HAP-1 (cell line): ENCODE measurements at regions not wholly inside any gene's neighbourhood (a gene's known extent, or its start where the extent isn't known, plus 50 kb on each side); places are given as distances from the start of the nearest gene placed in this dataset.

Experiments used
- DNase-seq, 2 experiments: peaks; one replicate each; pipeline ENCODE4 v3.0.0-alpha.2; 2016 to 2020; ENCODE audit warnings: low spot score in 2 of 2
- H3K27me3 ChIP-seq: fragments of 250-450 bp; sonication (Bioruptor Pico); 2 replicates; pipeline ENCODE4 v1.5.1; 2020; ENCODE audit warnings: low read depth, mild to moderate bottlenecking, moderate library complexity
- H3K36me3 ChIP-seq: fragments of 250-450 bp; sonication (Bioruptor Pico); replicated peaks from 2 replicates; pipeline ENCODE4 v1.5.1; 2020; ENCODE audit warnings: mild to moderate bottlenecking
- H3K4me1 ChIP-seq: fragments of 250-450 bp; sonication (Bioruptor Pico); 2 replicates; pipeline ENCODE4 v1.5.1; 2020; ENCODE audit warnings: mild to moderate bottlenecking
- H3K4me3 ChIP-seq: fragments of 250-450 bp; sonication (Bioruptor Pico); 2 replicates; pipeline ENCODE4 v1.5.1; 2020; ENCODE audit warnings: mild to moderate bottlenecking, moderate library complexity
- H3K9me3 ChIP-seq: fragments of 250-450 bp; sonication (Bioruptor Pico); 2 replicates; pipeline ENCODE4 v1.5.1; 2020; ENCODE audit warnings: mild to moderate bottlenecking, moderate library complexity
- in situ Hi-C: fragments of 300-500 bp; cut with MboI; formaldehyde crosslinking; loops from 3 replicates; pipeline ENCODE4 v1.14.3; 2020; ENCODE audit warnings: low sequenced_read_pairs, inconsistent platforms, mixed read lengths

DNA sequence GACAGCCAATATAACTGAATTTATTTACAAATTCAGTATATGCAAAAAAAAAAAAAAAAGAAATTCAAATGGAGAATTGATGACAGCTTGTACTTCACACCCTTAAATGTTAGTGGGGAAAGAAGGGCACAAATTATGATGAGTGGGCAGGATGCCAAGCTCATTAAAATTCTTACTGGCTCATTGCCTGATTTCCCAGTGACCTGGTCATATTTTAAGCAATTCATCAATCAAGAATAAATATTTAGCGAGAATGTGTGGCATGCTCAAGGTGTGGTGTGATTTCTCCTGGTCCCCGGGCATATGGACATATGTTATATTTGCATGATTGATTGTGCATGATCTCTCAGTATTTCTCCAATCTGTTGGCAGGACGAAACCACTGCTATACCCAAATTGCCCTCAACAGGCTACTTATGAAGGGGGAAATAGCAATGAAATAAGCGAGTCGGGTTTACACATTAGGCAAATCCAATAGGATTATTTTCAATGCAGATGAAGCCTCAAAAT lies 883.0 kb downstream of the LRRTM4 start:
- in situ Hi-C loops: no loop called here
- DNase-seq: no peak

DNA sequence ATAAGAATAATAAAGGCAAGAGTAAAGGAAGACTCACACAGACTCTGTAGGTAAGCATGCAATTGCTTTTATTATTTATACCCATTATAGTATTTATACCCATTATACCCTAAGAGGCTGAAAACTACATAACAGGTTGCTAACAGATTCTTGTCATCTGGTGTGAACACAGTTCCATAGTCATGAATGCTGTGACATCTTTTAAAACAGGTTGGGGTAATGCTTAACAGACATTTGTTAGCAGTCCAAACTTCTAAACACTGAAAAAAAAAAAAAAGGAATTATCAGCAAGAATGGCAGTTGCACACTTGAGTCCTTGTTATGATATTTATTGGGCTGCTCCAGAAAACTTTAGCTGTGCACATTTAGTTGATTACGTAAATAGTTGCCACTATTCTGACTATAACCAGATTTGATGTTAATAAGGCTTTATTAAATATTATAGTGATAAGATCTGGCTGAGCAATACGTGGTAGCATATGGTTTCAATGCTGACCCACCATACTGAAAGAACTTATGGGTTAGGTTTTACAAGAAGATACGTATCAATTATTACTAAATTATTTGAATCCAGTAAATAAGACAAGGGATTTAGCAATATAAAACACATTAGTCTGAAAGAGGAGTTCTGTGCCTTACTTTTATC lies 888.8 kb downstream of the LRRTM4 start:
- in situ Hi-C loops: no loop called here

More for the DNA sequence above, 883.0 kb downstream of the LRRTM4 start:
- Histone ChIP-seq H3K27me3 (no peaks in the 10 kb centered on the region), H3K4me3 (no peak overlapping the region), H3K36me3 (no peaks in the 10 kb centered on the region), H3K4me1 (no peaks in the 10 kb centered on the region), H3K9me3 (no peaks in the 10 kb centered on the region)

DNA sequence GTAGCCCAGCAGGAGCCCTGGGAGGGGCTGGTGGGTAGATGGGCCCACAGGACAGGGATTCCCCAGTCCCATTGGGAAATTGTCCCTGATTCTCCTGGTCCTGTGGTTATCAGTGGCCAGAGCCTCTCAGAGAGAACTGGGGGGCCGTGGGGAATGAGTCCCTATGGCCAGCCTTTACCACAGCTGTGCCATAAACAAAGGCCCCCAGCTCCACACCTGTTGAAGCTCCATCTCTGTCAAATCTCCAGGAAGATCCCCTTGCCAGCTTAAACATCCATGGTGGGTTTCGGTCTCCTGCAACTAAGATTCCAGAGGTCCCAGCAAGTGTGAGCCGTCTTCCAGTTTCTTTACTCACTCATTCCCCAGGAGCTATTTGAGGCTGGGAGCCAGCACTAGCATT lies 897.1 kb downstream of the LRRTM4 start:
- no peaks in the 10 kb centered on the region for H3K36me3 ChIP-seq
- peaks cover 3% of the 10 kb centered on the region; the same call in 1 of the 2 replicates for H3K9me3 ChIP-seq
- no peaks in the 10 kb centered on the region for H3K4me1 ChIP-seq
- in situ Hi-C loops: no loop called here
- H3K4me3 ChIP-seq: no peak overlapping the region
- no peaks in the 10 kb centered on the region for H3K27me3 ChIP-seq
- no peak for DNase-seq

More for the DNA sequence above, 888.8 kb downstream of the LRRTM4 start:
- no peak for DNase-seq
- Histone ChIP-seq H3K27me3 (no peaks in the 10 kb centered on the region), H3K4me1 (no peaks in the 10 kb centered on the region), H3K9me3 (no peaks in the 10 kb centered on the region), H3K36me3 (no peaks in the 10 kb centered on the region), H3K4me3 (no peak overlapping the region)

DNA sequence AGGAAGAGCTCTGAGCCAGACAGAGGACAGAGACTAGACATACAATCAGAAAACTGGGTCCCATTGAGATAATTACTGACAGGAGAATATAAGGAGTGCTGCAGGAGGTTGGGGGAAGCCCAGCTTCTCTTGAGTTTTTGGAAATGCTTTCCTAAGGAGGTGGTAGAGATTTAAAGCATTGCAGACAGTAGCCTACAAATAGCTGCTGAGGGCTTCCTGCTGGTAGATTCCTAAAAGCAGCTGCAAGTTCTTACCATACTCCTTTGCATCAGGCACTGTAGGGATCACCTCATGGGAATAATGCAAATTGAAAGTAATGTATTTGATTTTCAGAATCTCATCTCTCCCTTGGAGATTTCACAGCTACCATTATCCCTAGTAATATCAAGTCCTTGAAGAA lies 902.6 kb upstream of the GCFC2 start:
- DNase-seq: no peak
- Histone ChIP-seq H3K36me3 (no peaks in the 10 kb centered on the region), H3K9me3 (no peaks in the 10 kb centered on the region), H3K27me3 (no peaks in the 10 kb centered on the region), H3K4me1 (no peaks in the 10 kb centered on the region), H3K4me3 (no peak overlapping the region)
- in situ Hi-C loops: no loop called here

DNA sequence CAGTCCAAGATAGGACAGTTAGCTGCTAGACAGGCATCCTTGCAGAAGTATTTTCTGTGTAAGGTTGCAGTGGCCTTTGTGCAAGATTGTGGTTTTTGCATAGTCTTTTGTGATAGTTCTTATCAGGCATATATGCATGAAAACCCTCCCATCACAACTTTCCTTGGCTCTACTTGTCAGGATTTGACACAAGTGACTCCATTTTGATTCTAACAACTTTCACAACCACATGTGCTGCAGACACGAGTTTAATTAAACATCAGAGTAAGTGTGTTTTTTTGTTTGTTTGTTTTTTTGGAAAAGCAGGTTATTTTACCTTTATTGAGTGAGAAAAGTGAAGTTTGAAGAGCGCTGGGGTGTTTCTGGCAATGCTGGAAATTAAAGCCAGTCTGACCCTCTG lies 902.0 kb upstream of the GCFC2 start:
- H3K4me3 ChIP-seq: no peak overlapping the region
- no peaks in the 10 kb centered on the region for H3K27me3 ChIP-seq
- in situ Hi-C loops: no loop called here
- H3K36me3 ChIP-seq: no peaks in the 10 kb centered on the region
- no peak for DNase-seq
- H3K9me3 ChIP-seq: no peaks in the 10 kb centered on the region
- no peaks in the 10 kb centered on the region for H3K4me1 ChIP-seq

DNA sequence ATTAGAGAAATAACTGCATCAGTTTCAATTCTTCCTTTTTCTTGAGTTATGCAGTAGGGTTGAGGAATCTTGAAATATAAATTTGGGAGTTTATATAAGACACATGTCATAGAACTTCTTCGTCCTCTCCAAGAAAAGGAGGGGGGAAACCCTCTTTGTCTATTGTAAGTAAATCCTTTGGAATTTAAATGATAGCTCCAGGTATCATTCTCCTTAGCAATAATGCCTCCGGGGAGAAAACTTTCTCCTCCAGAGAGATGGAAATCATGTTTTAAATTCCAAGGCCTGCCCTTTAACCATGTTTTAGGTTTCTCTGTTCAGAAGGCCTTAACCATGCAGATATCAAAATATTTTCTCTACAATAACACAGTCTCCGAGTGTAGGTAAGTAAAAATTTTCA lies 899.7 kb upstream of the GCFC2 start:
- Histone ChIP-seq H3K36me3 (no peaks in the 10 kb centered on the region), H3K9me3 (no peaks in the 10 kb centered on the region), H3K4me3 (no peak overlapping the region), H3K4me1 (no peaks in the 10 kb centered on the region), H3K27me3 (no peaks in the 10 kb centered on the region)
- DNase-seq: no peak
- in situ Hi-C loops: no loop called here

DNA sequence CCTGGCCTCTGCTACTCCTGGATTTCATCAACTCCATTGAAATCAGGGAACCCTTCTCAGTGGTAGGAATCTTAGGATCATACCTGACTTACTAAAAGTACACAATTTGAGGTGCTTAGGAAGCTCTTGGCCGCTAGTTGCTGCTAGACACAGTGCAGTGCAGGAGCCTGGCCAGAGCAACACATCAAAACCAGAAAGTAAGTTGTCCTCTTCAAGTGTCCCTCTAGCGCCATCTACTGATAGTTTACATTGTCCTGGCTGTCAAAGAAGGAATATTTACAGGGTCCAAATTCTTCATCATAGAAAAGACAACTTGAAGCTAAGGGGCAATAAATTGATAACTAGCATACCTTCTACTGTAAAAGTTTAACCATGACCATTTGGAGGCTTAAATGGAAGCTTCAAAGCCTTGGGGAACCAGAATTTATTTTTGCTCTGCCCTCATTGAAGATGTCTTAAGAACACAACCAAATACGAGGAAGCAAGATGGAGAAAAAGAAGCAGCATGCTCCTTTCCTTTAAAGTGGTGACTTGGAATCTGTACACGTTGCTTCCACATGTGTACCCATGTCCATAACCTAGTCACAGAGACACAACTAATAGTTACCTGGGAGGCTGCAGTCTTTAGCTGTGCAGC lies 889.1 kb upstream of the GCFC2 start:
- H3K36me3 ChIP-seq: no peaks in the 10 kb centered on the region
- DNase-seq: peak; percentile 80 to 84
- in situ Hi-C loops: loop anchor here (25.0 kb wide), 1 partner anchor 863 kb away; no protein-coding TSS in a partner anchor
- no peak overlapping the region for H3K4me3 ChIP-seq
- no peaks in the 10 kb centered on the region for H3K27me3 ChIP-seq
- no peaks in the 10 kb centered on the region for H3K9me3 ChIP-seq
- no peaks in the 10 kb centered on the region for H3K4me1 ChIP-seq

DNA sequence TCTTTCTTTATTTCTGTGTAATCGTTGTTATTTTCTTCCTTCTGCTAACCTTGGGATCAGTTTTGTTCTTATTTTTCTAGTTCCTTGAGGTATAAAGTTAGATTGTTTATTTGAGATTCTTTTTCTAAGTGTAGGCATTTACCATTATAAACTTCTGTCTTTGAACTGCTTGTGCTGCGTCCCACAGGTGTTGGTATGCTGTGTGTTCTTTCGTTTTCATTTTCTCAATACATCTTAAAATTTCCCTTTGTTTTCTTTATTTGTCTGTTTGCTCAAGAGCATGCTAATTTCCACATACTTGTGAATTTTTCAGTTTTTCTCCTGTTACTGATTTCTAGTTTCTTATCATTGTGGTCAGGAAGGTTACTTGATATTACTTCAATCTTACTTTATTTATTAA lies 873.8 kb upstream of the GCFC2 start:
- in situ Hi-C loops: loop anchor here (25.0 kb wide), 1 partner anchor 847 kb away; no protein-coding TSS in a partner anchor

DNA sequence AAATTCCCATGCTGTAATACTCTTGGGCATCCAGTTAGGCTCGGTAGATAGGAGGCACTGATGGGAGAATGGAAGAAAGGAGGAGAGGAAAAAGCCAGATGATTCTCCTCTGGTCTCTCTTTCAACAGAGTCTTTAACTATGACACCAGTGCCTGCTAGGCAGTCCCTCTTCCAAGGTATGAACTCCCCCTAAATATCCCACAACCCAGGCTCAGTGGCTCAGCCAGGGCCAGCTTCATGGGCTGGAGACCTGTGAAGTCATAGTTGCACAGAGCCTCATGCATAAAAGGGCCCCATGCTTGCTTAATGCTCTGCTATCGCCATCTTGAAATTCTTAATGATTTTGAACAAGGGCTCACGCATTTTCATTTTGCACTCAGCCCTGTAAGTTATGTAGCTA lies 869.2 kb upstream of the GCFC2 start:
- no peaks in the 10 kb centered on the region for H3K36me3 ChIP-seq
- H3K4me1 ChIP-seq: no peaks in the 10 kb centered on the region
- DNase-seq: no peak
- H3K9me3 ChIP-seq: no peaks in the 10 kb centered on the region
- in situ Hi-C loops: loop anchor here (25.0 kb wide), 1 partner anchor 843 kb away; no protein-coding TSS in a partner anchor
- H3K27me3 ChIP-seq: no peaks in the 10 kb centered on the region; the same call in 1 of the 2 replicates
- no peak overlapping the region for H3K4me3 ChIP-seq

More for the DNA sequence above, 873.8 kb upstream of the GCFC2 start:
- no peaks in the 10 kb centered on the region for H3K36me3 ChIP-seq
- H3K9me3 ChIP-seq: no peaks in the 10 kb centered on the region
- no peak for DNase-seq
- H3K4me1 ChIP-seq: no peaks in the 10 kb centered on the region
- no peak overlapping the region for H3K4me3 ChIP-seq
- H3K27me3 ChIP-seq: no peaks in the 10 kb centered on the region; the same call in 1 of the 2 replicates

DNA sequence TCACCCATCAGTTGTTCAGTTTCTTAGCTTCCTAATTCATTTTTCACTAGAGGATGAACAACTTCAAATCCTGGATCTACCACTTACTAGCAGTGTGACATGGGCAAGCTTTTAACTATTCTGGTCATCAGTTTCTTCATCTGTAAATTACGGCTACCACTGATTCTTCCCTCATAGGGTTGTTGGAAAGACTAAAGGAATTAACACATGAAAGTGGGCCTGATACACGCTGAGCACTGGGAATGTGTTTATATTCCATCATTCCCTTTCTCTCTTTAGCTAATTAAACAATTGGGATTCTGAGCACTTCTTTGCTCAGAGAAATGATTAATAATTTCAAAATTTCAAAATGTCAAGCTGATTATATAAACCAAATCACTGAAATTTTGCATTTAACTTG lies 862.3 kb upstream of the GCFC2 start:
- H3K36me3 ChIP-seq: no peaks in the 10 kb centered on the region

DNA sequence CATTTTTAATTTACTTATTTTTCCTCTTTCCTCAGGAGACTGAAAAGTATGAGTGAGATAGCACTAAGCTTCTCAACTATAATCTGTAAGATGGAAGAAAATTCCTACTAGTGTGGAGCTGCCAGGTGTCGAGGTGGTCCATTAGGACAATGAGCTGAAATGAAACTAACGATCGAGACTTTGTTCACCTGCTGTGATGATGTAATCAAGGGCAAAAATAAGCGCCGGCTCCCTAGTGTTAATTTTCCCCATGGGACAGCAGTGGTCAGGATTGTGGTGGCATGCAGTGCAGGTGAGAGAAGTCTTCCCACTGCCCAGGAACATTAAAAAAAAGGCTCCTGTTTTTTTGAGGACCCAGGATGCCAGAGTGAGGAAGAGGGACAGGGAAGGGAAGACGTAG lies 859.1 kb upstream of the GCFC2 start:
- Histone ChIP-seq H3K36me3 (no peaks in the 10 kb centered on the region), H3K9me3 (no peaks in the 10 kb centered on the region), H3K4me3 (no peak overlapping the region), H3K4me1 (no peaks in the 10 kb centered on the region), H3K27me3 (no peaks in the 10 kb centered on the region)
- in situ Hi-C loops: no loop called here
- DNase-seq: no peak

More for the DNA sequence above, 862.3 kb upstream of the GCFC2 start:
- no peaks in the 10 kb centered on the region for H3K4me1 ChIP-seq
- H3K4me3 ChIP-seq: no peak overlapping the region
- H3K9me3 ChIP-seq: no peaks in the 10 kb centered on the region
- in situ Hi-C loops: no loop called here
- DNase-seq: no peak
- no peaks in the 10 kb centered on the region for H3K27me3 ChIP-seq

DNA sequence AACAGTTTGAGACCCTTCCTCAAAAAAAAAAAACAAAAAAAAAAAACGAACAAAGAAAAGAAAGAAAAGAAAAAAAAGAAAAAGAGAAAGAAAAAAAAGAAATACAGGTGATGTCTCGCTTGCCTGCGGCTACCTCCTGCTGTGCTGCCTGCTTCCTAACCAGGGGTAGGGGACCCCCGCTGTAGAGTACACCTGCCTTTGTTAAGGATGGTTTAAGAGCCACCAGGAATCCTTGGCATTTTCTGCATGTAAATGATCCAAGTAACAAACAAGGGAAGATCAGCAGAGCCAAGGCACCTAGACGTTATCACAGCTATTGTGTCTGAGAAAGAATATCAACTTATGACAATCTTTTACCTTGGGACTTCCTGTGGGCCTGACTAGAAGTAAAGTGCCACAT lies 856.8 kb upstream of the GCFC2 start:
- no peaks in the 10 kb centered on the region for H3K36me3 ChIP-seq
- no peak overlapping the region for H3K4me3 ChIP-seq
- H3K9me3 ChIP-seq: no peaks in the 10 kb centered on the region
- H3K27me3 ChIP-seq: no peaks in the 10 kb centered on the region
- DNase-seq: no peak
- no peaks in the 10 kb centered on the region for H3K4me1 ChIP-seq
- in situ Hi-C loops: no loop called here

DNA sequence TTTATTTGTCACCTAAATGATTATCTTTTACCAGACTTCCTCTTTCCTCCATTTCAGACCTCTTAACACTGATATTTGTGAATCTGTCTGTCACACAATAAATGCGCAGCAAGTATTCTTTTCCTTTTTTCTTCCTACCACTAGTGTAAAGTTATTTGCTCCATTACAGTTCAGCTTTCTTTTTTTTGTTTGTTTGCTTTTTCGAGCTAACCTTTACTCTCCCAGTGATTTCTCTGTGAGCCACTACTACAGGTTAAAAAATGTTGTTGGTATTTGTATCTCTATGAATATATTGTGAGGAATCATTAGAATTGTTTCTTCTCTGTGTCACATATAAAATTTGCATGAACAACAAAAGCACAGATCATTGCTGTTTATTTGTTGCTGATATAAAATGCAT lies 854.0 kb upstream of the GCFC2 start:
- in situ Hi-C loops: no loop called here
- Histone ChIP-seq H3K9me3 (no peaks in the 10 kb centered on the region), H3K4me3 (no peak overlapping the region), H3K27me3 (no peaks in the 10 kb centered on the region), H3K36me3 (no peaks in the 10 kb centered on the region), H3K4me1 (no peaks in the 10 kb centered on the region)
- DNase-seq: no peak

DNA sequence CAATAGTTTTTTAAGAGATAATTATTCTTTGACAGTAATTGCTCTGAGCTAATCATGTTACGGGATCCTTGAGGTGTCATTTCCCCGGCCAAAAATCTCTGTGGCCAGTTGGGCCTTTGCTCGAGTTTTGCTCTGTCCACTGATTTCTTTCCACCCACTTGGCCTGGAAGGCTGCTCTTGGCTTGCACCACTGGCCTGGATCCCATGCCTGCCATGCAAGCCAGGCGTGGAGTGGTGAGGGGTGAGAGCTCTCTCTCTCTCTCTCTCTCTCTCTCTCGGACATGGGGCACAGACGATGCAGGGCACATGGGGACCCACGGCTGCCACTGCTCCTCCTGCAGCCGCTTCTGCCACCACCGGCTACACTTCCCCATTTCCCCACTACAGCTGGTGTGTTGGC lies 853.0 kb upstream of the GCFC2 start:
- no peak for DNase-seq
- in situ Hi-C loops: no loop called here
- Histone ChIP-seq H3K36me3 (no peaks in the 10 kb centered on the region), H3K27me3 (no peaks in the 10 kb centered on the region), H3K4me1 (no peaks in the 10 kb centered on the region), H3K4me3 (no peak overlapping the region), H3K9me3 (no peaks in the 10 kb centered on the region)
